ENCODE measurements at regions not wholly inside any gene's neighbourhood (a gene's known extent, or its start where the extent isn't known, plus 50 kb on each side); places are given as distances from the start of the nearest gene placed in this dataset.

DNA sequence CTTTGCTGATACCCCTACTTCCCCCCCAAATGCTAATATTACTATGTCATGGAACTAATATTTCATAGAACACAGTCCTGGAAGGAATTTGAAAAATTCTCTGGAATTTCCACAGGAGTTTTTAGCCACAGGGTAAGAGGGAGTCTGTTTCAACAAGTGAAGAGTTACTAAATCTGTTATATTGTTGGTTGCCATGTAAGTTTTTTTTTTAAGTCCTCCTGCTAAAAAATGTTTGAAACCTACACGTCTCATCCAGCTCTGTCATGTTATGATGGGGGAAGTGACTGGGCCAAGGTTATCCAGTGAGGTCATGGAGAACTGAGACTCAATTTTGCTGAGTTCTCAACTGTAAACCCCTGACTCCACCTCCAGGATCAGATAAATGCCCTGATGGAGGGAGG is 60.8 kb upstream of the USP24 start:
- Mint-ChIP-seq H3K4me3 (no peak overlapping the region), H3K9me3 (no peaks in the 10 kb centered on the region), H3K27me3 (ENCODE audit: low read depth) (no peaks in the 10 kb centered on the region), H3K4me1 (peaks cover 19% of the 10 kb centered on the region), H3K36me3 (no peaks in the 10 kb centered on the region), H3K27ac (no peak overlapping the region)
- ChIA-PET CTCF (interaction anchor here (0.8 to 3.1 kb wide), 3 partner anchors 100 to 133 kb away, joined by 3 to 25 read pairs (median 12); no protein-coding TSS in a partner anchor), POLR2A (no interaction called here)
- no peak for ATAC-seq
- no peak for DNase-seq (ENCODE audit: low spot score)
- TF ChIP-seq ZNF138 (CRISPR knock-in tag; conservative IDR thresholded peaks at IDR 0.05) (no peak), NFATC4 (CRISPR knock-in tag; IDR thresholded peaks at IDR 0.05) (no peak)
- TF ChIP-seq, protein P1, sequence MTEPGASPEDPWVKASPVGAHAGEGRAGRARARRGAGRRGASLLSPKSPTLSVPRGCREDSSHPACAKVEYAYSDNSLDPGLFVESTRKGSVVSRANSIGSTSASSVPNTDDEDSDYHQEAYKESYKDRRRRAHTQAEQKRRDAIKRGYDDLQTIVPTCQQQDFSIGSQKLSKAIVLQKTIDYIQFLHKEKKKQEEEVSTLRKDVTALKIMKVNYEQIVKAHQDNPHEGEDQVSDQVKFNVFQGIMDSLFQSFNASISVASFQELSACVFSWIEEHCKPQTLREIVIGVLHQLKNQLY (CRISPR knock-in tag; IDR thresholded peaks at IDR 0.05) = no peak
- TF ChIP-seq, protein P2, sequence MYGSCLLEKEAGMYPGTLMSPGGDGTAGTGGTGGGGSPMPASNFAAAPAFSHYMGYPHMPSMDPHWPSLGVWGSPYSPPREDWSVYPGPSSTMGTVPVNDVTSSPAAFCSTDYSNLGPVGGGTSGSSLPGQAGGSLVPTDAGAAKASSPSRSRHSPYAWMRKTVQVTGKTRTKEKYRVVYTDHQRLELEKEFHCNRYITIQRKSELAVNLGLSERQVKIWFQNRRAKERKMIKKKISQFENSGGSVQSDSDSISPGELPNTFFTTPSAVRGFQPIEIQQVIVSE (CRISPR knock-in tag; IDR thresholded peaks at IDR 0.05; ENCODE audit: borderline replicate concordance) = no peak
- TF ChIP-seq, protein P3, sequence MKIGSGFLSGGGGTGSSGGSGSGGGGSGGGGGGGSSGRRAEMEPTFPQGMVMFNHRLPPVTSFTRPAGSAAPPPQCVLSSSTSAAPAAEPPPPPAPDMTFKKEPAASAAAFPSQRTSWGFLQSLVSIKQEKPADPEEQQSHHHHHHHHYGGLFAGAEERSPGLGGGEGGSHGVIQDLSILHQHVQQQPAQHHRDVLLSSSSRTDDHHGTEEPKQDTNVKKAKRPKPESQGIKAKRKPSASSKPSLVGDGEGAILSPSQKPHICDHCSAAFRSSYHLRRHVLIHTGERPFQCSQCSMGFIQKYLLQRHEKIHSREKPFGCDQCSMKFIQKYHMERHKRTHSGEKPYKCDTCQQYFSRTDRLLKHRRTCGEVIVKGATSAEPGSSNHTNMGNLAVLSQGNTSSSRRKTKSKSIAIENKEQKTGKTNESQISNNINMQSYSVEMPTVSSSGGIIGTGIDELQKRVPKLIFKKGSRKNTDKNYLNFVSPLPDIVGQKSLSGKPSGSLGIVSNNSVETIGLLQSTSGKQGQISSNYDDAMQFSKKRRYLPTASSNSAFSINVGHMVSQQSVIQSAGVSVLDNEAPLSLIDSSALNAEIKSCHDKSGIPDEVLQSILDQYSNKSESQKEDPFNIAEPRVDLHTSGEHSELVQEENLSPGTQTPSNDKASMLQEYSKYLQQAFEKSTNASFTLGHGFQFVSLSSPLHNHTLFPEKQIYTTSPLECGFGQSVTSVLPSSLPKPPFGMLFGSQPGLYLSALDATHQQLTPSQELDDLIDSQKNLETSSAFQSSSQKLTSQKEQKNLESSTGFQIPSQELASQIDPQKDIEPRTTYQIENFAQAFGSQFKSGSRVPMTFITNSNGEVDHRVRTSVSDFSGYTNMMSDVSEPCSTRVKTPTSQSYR (CRISPR knock-in tag; IDR thresholded peaks at IDR 0.05) = no peak
- TF ChIP-seq, protein P4, sequence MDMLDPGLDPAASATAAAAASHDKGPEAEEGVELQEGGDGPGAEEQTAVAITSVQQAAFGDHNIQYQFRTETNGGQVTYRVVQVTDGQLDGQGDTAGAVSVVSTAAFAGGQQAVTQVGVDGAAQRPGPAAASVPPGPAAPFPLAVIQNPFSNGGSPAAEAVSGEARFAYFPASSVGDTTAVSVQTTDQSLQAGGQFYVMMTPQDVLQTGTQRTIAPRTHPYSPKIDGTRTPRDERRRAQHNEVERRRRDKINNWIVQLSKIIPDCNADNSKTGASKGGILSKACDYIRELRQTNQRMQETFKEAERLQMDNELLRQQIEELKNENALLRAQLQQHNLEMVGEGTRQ (CRISPR knock-in tag; IDR thresholded peaks at IDR 0.05) = no peak
- TF ChIP-seq, protein P5, sequence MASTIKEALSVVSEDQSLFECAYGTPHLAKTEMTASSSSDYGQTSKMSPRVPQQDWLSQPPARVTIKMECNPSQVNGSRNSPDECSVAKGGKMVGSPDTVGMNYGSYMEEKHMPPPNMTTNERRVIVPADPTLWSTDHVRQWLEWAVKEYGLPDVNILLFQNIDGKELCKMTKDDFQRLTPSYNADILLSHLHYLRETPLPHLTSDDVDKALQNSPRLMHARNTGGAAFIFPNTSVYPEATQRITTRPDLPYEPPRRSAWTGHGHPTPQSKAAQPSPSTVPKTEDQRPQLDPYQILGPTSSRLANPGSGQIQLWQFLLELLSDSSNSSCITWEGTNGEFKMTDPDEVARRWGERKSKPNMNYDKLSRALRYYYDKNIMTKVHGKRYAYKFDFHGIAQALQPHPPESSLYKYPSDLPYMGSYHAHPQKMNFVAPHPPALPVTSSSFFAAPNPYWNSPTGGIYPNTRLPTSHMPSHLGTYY (CRISPR knock-in tag; IDR thresholded peaks at IDR 0.05) = no peak
- TF ChIP-seq, protein P6, sequence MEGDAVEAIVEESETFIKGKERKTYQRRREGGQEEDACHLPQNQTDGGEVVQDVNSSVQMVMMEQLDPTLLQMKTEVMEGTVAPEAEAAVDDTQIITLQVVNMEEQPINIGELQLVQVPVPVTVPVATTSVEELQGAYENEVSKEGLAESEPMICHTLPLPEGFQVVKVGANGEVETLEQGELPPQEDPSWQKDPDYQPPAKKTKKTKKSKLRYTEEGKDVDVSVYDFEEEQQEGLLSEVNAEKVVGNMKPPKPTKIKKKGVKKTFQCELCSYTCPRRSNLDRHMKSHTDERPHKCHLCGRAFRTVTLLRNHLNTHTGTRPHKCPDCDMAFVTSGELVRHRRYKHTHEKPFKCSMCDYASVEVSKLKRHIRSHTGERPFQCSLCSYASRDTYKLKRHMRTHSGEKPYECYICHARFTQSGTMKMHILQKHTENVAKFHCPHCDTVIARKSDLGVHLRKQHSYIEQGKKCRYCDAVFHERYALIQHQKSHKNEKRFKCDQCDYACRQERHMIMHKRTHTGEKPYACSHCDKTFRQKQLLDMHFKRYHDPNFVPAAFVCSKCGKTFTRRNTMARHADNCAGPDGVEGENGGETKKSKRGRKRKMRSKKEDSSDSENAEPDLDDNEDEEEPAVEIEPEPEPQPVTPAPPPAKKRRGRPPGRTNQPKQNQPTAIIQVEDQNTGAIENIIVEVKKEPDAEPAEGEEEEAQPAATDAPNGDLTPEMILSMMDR (IDR thresholded peaks at IDR 0.05) = no peak

DNA sequence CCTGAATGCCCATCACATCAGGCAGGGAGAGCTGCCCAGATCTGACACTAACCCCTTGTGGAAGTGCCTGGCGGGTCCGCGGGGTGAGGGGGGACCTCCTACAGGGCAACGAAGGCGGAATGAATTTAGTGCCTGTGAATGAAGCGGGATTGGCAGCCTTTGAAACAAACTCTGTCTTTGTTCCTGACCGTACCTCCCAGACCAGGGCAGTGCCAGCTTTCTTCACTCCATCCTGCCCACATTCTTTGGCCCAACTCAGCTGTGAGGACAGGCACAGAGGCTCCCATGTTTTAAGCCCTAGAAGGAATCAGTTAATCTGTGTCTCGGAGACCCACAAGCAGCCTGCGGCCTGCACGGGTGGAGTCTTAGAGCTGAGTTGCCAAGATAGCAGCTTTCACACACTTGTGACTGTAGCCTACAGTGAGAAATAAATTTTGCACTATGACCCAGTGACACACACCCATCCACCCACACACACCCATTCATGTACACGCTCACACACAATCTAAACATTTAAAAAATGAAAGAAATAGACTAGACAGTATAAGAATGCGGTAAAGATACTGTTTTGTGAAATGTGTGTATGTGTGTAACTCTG is 60.1 kb upstream of the USP24 start:
- no peaks in the 10 kb centered on the region for H3K27me3 Mint-ChIP-seq (ENCODE audit: low read depth)
- ChIA-PET CTCF (interaction anchor here (0.8 to 3.1 kb wide), 3 partner anchors 63 to 132 kb away, joined by 3 to 25 read pairs (median 4); no protein-coding TSS in a partner anchor), POLR2A (interaction anchor here (0.6 kb wide), 1 partner anchor 9 kb away, joined by 3 read pairs; no protein-coding TSS in a partner anchor)
- H3K4me1 Mint-ChIP-seq = peaks cover 19% of the 10 kb centered on the region
- no peak for DNase-seq (ENCODE audit: low spot score)
- no peak overlapping the region for H3K27ac Mint-ChIP-seq
- no peak overlapping the region for H3K4me3 Mint-ChIP-seq
- no peak; the same call in 1 of the 2 replicates for ATAC-seq
- no peaks in the 10 kb centered on the region for H3K36me3 Mint-ChIP-seq
- no peaks in the 10 kb centered on the region for H3K9me3 Mint-ChIP-seq
- TF ChIP-seq, protein P7, sequence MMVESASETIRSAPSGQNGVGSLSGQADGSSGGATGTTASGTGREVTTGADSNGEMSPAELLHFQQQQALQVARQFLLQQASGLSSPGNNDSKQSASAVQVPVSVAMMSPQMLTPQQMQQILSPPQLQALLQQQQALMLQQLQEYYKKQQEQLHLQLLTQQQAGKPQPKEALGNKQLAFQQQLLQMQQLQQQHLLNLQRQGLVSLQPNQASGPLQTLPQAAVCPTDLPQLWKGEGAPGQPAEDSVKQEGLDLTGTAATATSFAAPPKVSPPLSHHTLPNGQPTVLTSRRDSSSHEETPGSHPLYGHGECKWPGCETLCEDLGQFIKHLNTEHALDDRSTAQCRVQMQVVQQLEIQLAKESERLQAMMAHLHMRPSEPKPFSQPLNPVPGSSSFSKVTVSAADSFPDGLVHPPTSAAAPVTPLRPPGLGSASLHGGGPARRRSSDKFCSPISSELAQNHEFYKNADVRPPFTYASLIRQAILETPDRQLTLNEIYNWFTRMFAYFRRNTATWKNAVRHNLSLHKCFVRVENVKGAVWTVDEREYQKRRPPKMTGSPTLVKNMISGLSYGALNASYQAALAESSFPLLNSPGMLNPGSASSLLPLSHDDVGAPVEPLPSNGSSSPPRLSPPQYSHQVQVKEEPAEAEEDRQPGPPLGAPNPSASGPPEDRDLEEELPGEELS (CRISPR knock-in tag; IDR thresholded peaks at IDR 0.05) = no peak
- TF ChIP-seq ELF4 (CRISPR knock-in tag; IDR thresholded peaks at IDR 0.05; ENCODE audit: low read depth) (no peak), GTF2I (CRISPR knock-in tag; conservative IDR thresholded peaks at IDR 0.05) (no peak), PRRX2 (CRISPR knock-in tag; IDR thresholded peaks at IDR 0.05) (no peak)
- TF ChIP-seq, protein P8, sequence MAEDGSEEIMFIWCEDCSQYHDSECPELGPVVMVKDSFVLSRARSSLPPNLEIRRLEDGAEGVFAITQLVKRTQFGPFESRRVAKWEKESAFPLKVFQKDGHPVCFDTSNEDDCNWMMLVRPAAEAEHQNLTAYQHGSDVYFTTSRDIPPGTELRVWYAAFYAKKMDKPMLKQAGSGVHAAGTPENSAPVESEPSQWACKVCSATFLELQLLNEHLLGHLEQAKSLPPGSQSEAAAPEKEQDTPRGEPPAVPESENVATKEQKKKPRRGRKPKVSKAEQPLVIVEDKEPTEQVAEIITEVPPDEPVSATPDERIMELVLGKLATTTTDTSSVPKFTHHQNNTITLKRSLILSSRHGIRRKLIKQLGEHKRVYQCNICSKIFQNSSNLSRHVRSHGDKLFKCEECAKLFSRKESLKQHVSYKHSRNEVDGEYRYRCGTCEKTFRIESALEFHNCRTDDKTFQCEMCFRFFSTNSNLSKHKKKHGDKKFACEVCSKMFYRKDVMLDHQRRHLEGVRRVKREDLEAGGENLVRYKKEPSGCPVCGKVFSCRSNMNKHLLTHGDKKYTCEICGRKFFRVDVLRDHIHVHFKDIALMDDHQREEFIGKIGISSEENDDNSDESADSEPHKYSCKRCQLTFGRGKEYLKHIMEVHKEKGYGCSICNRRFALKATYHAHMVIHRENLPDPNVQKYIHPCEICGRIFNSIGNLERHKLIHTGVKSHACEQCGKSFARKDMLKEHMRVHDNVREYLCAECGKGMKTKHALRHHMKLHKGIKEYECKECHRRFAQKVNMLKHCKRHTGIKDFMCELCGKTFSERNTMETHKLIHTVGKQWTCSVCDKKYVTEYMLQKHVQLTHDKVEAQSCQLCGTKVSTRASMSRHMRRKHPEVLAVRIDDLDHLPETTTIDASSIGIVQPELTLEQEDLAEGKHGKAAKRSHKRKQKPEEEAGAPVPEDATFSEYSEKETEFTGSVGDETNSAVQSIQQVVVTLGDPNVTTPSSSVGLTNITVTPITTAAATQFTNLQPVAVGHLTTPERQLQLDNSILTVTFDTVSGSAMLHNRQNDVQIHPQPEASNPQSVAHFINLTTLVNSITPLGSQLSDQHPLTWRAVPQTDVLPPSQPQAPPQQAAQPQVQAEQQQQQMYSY (CRISPR knock-in tag; IDR thresholded peaks at IDR 0.05) = no peak
- TF ChIP-seq, protein P9, sequence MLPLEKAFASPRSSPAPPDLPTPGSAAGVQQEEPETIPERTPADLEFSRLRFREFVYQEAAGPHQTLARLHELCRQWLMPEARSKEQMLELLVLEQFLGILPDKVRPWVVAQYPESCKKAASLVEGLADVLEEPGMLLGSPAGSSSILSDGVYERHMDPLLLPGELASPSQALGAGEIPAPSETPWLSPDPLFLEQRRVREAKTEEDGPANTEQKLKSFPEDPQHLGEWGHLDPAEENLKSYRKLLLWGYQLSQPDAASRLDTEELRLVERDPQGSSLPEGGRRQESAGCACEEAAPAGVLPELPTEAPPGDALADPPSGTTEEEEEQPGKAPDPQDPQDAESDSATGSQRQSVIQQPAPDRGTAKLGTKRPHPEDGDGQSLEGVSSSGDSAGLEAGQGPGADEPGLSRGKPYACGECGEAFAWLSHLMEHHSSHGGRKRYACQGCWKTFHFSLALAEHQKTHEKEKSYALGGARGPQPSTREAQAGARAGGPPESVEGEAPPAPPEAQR (CRISPR knock-in tag; IDR thresholded peaks at IDR 0.05) = no peak
- TF ChIP-seq, protein P10, sequence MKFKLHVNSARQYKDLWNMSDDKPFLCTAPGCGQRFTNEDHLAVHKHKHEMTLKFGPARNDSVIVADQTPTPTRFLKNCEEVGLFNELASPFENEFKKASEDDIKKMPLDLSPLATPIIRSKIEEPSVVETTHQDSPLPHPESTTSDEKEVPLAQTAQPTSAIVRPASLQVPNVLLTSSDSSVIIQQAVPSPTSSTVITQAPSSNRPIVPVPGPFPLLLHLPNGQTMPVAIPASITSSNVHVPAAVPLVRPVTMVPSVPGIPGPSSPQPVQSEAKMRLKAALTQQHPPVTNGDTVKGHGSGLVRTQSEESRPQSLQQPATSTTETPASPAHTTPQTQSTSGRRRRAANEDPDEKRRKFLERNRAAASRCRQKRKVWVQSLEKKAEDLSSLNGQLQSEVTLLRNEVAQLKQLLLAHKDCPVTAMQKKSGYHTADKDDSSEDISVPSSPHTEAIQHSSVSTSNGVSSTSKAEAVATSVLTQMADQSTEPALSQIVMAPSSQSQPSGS (CRISPR knock-in tag; IDR thresholded peaks at IDR 0.05; ENCODE audit: borderline replicate concordance, low read depth) = no peak
